Kidney tubule cell (primary cell): ENCODE measurements at regions not wholly inside any gene's neighbourhood (a gene's known extent, or its start where the extent isn't known, plus 50 kb on each side); places are given as distances from the start of the nearest gene placed in this dataset.
"Not testable (repeated sequence)": the region's sequence is repeated elsewhere in the genome, so short reads cannot be mapped to it uniquely, and the experiment has no call there.

Experiments
- DNase-seq: peaks from one replicate; pipeline ENCODE4 v3.0.0-alpha.2; 2018; ENCODE audit warnings: low spot score

- no peak for DNase-seq
These were observed 208.6 kb downstream of the CXCL12 start for GRCh38 chr10:44176311-44176710.

DNA sequence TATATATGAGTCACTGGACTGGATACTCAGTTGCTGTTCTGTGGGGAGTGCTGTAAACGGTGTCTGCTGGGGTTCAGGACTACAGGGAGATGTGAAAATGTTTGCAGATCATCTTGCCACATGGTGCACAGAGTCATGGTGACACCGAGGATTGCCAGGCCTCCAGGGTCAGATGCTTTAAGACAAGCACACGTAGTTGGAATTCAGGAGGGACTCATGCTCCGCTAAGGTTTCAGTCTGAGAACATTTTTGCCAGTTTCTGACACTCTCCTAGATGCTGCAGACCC is 211.3 kb downstream of the CXCL12 start:
- DNase-seq, result no peak

DNA sequence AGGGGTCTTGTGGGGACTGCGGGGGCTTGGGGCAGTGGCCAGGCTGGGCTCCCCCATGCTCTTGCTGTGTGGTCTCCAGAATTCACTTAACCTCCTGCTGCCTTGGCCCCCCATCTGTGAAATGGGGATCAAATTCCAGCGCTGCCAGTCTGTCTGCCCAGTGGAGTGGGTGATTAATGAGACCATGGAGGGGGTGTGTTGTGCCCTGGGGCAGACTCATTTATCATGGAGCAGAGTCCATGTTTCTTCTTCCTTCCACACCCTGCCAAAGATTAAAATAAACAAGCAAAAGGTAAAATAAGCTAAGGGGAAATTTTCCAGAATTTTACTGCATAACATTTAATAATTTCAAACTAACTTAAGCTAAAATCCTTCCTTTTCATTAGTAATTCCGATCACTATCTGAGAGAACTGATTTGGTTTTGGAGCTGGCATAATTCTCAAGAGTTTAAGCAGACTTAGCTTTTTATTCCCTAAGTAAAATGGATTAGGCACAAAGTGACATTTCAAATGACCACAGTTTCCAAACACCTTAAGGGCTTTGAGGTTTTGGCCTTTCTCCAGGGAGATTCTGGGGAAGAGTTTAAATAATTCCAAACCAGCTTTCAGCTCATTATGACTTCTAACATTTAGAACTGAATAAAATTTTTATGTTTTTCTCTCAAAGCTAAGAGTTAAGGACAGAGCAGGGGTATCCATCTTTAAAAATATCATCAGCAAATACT is 211.9 kb downstream of the CXCL12 start:
- DNase-seq, result no peak

- DNase-seq, result no peak
These were observed 213.1 kb downstream of the CXCL12 start for GRCh38 chr10:44171765-44172164.

DNA sequence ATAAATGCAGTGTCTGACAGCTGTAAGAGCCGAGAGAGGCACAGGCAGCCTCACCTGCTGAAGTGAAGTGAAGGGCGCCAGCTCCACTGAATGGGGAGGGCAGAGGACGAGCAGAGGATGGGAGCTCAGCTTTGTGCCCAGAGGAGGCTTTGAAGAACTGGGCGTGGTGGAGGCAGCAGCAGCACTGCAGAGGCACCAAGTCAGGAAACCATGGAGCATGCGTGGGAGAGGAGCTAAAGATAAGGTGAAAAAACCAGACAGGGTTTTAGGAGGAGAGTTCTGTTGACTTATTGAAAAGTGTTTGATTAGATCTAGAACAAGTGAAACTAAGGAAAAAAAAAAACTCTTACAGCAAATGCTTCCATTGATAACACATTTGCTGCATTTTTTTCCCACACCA is 216.4 kb downstream of the CXCL12 start:
- DNase-seq, result no peak

DNA sequence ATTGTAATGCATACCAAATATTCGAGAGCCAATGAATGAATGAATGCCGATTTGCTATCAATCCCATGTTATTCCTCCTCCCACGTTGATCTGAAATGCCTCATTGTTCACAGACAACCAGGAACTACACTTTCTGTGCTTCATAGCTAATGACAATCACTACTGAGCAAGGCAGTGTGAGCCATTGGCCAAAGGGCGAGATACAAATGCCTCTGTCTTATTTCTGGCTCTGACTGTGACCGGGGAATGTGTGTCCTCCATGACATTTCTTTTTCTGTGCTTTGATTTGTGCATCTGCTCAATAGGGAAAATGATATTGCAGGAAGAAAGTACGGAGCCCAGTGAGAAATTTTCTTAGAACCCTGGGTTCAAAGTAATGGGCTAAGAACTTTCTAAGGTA is 217.1 kb downstream of the CXCL12 start:
- DNase-seq, result no peak

- no peak for DNase-seq
These were observed 218.5 kb downstream of the CXCL12 start for GRCh38 chr10:44166441-44166840.

- DNase-seq, result no peak
These were observed 220.5 kb downstream of the CXCL12 start for GRCh38 chr10:44164251-44164956.

GRCh38 chr10:44161184-44161583 is 223.7 kb downstream of the CXCL12 start:
- no peak for DNase-seq

GRCh38 chr10:44157574-44157973 is 227.3 kb downstream of the CXCL12 start:
- no peak for DNase-seq

- DNase-seq, result no peak
These were observed 229.9 kb downstream of the CXCL12 start for GRCh38 chr10:44154956-44155355.

- DNase-seq, result no peak
These were observed 230.8 kb downstream of the CXCL12 start for GRCh38 chr10:44153918-44154670.

DNA sequence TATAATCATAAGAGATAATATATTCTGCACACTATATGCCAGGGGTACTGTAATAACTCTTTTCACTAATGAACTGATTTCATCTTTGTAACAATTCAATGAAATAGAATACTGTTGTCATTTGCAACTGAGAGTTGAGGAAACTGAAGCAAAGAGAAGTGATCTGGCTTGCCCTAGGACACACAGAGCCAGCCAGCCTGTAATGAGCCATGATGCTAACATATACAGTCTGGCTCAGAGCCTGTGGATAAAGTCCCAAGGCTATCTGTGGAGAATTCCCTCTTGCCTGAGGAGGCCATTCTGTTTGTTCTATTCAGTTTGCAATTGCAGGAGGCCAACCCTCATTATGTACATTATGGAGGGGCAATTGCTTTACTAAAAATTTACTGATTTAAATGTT is 241.3 kb downstream of the CXCL12 start:
- DNase-seq, result no peak

- no peak for DNase-seq
These were observed 252.3 kb downstream of the CXCL12 start for GRCh38 chr10:44132361-44133289.

DNA sequence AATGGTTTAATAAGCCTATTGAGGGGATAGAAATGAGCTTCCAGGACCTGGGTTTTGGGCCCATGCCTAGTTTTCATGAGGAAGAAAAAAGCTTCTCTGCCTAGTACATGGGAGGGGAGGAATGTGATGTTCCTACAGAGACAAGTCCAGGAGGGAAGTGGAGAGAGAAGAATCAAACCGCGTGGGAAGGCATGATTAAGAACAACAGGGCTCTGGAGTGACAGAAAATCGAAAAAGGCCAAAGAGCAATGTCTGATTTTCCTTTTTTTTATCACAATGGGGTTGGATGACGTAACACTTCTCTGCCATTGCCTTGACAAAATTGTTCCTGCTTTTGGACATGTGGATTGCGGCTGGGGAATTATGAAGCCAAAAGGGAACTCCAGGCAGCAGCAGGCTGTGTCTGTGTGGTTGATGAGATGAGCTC is 258.6 kb downstream of the CXCL12 start:
- no peak for DNase-seq

DNA sequence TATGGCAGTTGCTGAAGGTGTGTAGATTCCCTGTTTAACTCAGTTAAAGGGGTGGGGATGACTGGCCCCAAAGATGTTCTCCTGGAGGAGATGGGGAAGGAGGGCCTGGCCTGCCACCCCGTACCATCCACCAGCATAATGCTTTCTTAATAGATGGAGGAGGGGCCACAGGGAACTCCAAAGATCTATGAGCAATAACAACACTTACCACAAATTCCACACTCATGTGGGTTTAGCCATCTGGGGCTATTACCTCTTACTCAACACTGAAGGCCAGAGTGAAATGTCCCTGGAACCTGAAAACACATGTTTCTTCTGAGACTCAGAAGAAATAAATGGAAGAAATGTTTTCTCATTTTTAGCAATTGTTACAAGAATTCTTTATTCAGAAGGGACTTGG is 259.0 kb downstream of the CXCL12 start:
- DNase-seq, result no peak

- no peak for DNase-seq
These were observed 266.4 kb downstream of the CXCL12 start for GRCh38 chr10:44118500-44118899.

DNA sequence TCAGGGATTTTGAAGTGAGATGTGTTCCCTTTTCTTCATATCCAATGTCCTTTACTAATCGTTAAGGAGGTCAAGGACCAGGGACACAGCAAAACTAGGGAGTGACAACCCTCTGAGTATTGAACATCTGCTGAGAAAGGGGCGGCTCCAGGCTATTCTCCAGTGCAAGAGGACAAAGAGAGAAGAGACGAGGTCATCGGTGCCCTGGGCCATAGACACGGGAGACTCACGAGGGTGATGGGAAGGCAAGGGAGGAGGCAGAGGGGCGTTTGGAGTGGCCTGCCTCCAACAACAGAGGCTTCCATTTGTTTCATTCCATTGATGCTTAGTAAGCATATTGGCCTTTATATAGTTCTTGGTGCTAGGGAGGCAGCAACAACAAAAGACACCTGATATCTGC is 268.4 kb downstream of the CXCL12 start:
- DNase-seq, result no peak

GRCh38 chr10:44115516-44115915 is 269.4 kb downstream of the CXCL12 start:
- no peak for DNase-seq

DNA sequence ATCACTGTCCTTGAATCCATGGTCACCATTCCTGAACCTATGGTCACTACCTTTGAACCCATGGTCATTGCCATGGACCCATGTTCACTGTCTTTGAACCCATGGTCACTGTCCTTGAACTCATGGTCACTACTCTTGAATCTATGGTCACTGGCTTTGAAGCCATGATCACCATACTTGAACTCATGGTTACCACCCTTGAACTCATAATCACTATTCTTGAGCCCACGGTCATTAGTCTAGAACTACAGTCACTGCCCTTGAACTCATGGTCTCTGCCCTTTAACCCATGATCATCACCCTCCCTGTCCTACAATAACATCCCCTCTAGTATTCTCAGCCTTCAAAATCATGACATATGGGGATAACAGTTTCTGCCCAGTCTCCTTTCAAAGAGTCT is 270.5 kb downstream of the CXCL12 start:
- no peak for DNase-seq

GRCh38 chr10:44112280-44112679 is 272.6 kb downstream of the CXCL12 start:
- DNase-seq, result not testable (repeated sequence)

GRCh38 chr10:44105696-44106095 is 279.2 kb downstream of the CXCL12 start:
- peak; percentile 9 for DNase-seq
